HepG2 (cell line): ENCODE measurements at regions not wholly inside any gene's neighbourhood (a gene's known extent, or its start where the extent isn't known, plus 50 kb on each side); places are given as distances from the start of the nearest gene placed in this dataset.

Experiments used
- ATAC-seq: fragments of 200-7000 bp; cut with Tn5 transposase; 3 replicates; pipeline ENCODE4 v1.9.1; 2020; ENCODE audit warnings: mild to moderate bottlenecking, moderate library complexity
- BruUV-seq: library from RNA; stranded (reverse); fragments of 400-500 nt; replicated peaks from 2 replicates; lab custom pipeline; 2021; lab: Mats Ljungman, UMichigan
- CTCF ChIA-PET: fragments of 300-600 bp; formaldehyde crosslinking; extraction: SDS; loops from one replicate; lab custom pipeline; 2021; ENCODE audit warnings: low total read pairs, inconsistent platforms, low intra/inter-chr PET ratio; lab: Yijun Ruan, JAX
- POLR2A ChIA-PET: fragments of 350-600 bp; sonication (Branson Sonifier 250); formaldehyde crosslinking; loops from one replicate; lab custom pipeline; 2020; ENCODE audit warnings: antibody characterized with exemption, inconsistent platforms; lab: Yijun Ruan, JAX
- DNase-seq: peaks from one replicate; pipeline ENCODE4 v3.0.0-alpha.2; 2015; ENCODE audit warnings: low spot score
- FAIRE-seq: peaks from 3 replicates; lab custom pipeline; 2011; peaks lifted over from hg19 to GRCh38; lab: Jason Lieb, UNC
- H2AFZ ChIP-seq: one replicate; pipeline ENCODE4 v1.6.1; 2011; ENCODE audit warnings: low read length, inconsistent platforms
- H3K27ac ChIP-seq: fragments of 300-600 bp; 3 replicates; pipeline ENCODE4 v1.8.0; 2011; ENCODE audit warnings: mixed run types, mild to moderate bottlenecking, mixed read lengths, low read length, inconsistent platforms; ENCODE audit not compliant: insufficient read depth; ENCODE audit errors: extremely low read length
- H3K27me3 ChIP-seq, 2 experiments: fragments of 200-600 bp in 1 of 2; 2 replicates in 1 of 2; 3 replicates in 1 of 2; pipeline versions ENCODE4 v1.6.0 to v1.8.0; 2011; ENCODE audit warnings: low read length in 2 of 2, mild to moderate bottlenecking in 2 of 2, moderate library complexity in 2 of 2, inconsistent platforms in 1 of 2; ENCODE audit not compliant: insufficient read depth in 2 of 2, control insufficient read depth in 1 of 2
- H3K36me3 ChIP-seq, 2 experiments: fragments of 200-600 bp in 1 of 2; replicated peaks in 1 of 2; 2 replicates in 1 of 2; 3 replicates in 1 of 2; pipeline versions ENCODE4 v1.5.1 to v1.8.0; 2011; ENCODE audit warnings: low read length in 2 of 2, inconsistent platforms in 1 of 2; ENCODE audit not compliant: insufficient read depth in 2 of 2, control insufficient read depth in 1 of 2
- H3K4me1 ChIP-seq: 2 replicates; pipeline ENCODE4 v1.5.1; 2012; ENCODE audit warnings: low read length, inconsistent platforms; ENCODE audit not compliant: insufficient read depth
- H3K4me2 ChIP-seq: 2 replicates; pipeline ENCODE4 v1.6.0; 2011; ENCODE audit warnings: low read depth, low read length, inconsistent platforms
- H3K4me3 ChIP-seq, 3 experiments: fragments of 200-600 bp in 1 of 3; sonication (generic), shearing (Covaris generic) in 1 of 3; replicated peaks in 1 of 3; 2 replicates each; pipeline ENCODE4 v1.5.1; 2011 to 2016; ENCODE audit warnings: low read length in 3 of 3, inconsistent platforms in 2 of 3, low read depth in 2 of 3, mild to moderate bottlenecking in 2 of 3, control low read depth in 1 of 3, mixed read lengths in 1 of 3; ENCODE audit not compliant: insufficient read depth in 1 of 3
- H3K79me2 ChIP-seq: one replicate; pipeline ENCODE4 v1.6.1; 2011; ENCODE audit warnings: low read length, inconsistent platforms; ENCODE audit not compliant: insufficient read depth
- H3K9ac ChIP-seq: 2 replicates; pipeline ENCODE4 v1.6.0; 2011; ENCODE audit warnings: mild to moderate bottlenecking, low read depth, low read length, inconsistent platforms; ENCODE audit not compliant: insufficient read depth
- H3K9me3 ChIP-seq: 2 replicates; pipeline ENCODE4 v1.5.1; 2012; ENCODE audit warnings: mild to moderate bottlenecking, low read length
- H4K20me1 ChIP-seq: 2 replicates; pipeline ENCODE4 v1.6.0; 2011; ENCODE audit warnings: inconsistent platforms, mild to moderate bottlenecking, low read length, moderate library complexity; ENCODE audit not compliant: insufficient read depth
- ARNT2 ChIP-seq: sonication (generic); formaldehyde crosslinking; IDR thresholded peaks from 2 replicates; pipeline ENCODE4 v1.8.0; 2022; ENCODE audit warnings: mild to moderate bottlenecking, low read depth, missing genetic modification reagents, moderate library complexity
- MATR3 ChIP-seq: sonication (generic); formaldehyde crosslinking; IDR thresholded peaks from 2 replicates; pipeline ENCODE4 v1.4.0; 2020; ENCODE audit warnings: missing genetic modification reagents
- NFAT5 ChIP-seq: sonication (generic); formaldehyde crosslinking; IDR thresholded peaks from 2 replicates; pipeline ENCODE4 v1.4.0; 2020; ENCODE audit warnings: missing genetic modification reagents
- NFATC3 ChIP-seq: sonication (generic); formaldehyde crosslinking; IDR thresholded peaks from 2 replicates; pipeline ENCODE4 v1.5.1; 2020; ENCODE audit warnings: mild to moderate bottlenecking, missing genetic modification reagents
- RFX3 ChIP-seq: IDR thresholded peaks from 2 replicates; pipeline ENCODE4 v1.6.1; 2016; ENCODE audit warnings: missing biosample characterization, missing genetic modification reagents
- SOX6 ChIP-seq, 2 experiments: fragments of 450-650 bp in 1 of 2; sonication (generic) in 1 of 2; formaldehyde crosslinking in 1 of 2; IDR thresholded peaks; 2 replicates each; pipeline versions ENCODE4 v1.4.0 to v1.6.1; 2017 to 2020; ENCODE audit warnings: antibody characterized with exemption in 1 of 2, mild to moderate bottlenecking in 1 of 2, missing genetic modification reagents in 1 of 2
- STAG1 ChIP-seq: sonication (generic); formaldehyde crosslinking; IDR thresholded peaks from 2 replicates; pipeline ENCODE4 v1.4.0; 2020; ENCODE audit warnings: missing genetic modification reagents
- ZFP91 ChIP-seq: sonication (generic); formaldehyde crosslinking; IDR thresholded peaks from 2 replicates; pipeline ENCODE4 v1.9.0; 2022; ENCODE audit warnings: missing genetic modification reagents, mild to moderate bottlenecking, borderline replicate concordance
- ZFYVE20 ChIP-seq: sonication (generic); formaldehyde crosslinking; IDR thresholded peaks from 2 replicates; pipeline ENCODE4 v1.8.0; 2023; ENCODE audit warnings: low read depth, mild to moderate bottlenecking, moderate library complexity, missing genetic modification reagents, borderline replicate concordance
- ZNF672 ChIP-seq: sonication (generic); formaldehyde crosslinking; IDR thresholded peaks from 2 replicates; pipeline ENCODE4 v1.8.1; 2022; ENCODE audit warnings: missing genetic modification reagents
- ZNF737 ChIP-seq: sonication (generic); formaldehyde crosslinking; IDR thresholded peaks from 2 replicates; pipeline ENCODE4 v1.5.0; 2020; ENCODE audit warnings: missing genetic modification reagents, mild to moderate bottlenecking, borderline replicate concordance
- WGBS: methylation state at CpG from one replicate; pipeline ENCODE4 v1.1.6; 2017; ENCODE audit warnings: low lambda C conversion rate; 5-methylcytosine and 5-hydroxymethylcytosine counted together
- in situ Hi-C: cut with HindIII; loops from 2 replicates; pipeline ENCODE4 v1.10.0; 2017; ENCODE audit warnings: low pct_unique_long_range_greater_than_20kb; ENCODE audit not compliant: extremely low pct_ligation_motif_present
- intact Hi-C: fragments of 100-400 bp; cut with micrococcal nuclease; formaldehyde crosslinking; loops from one replicate; pipeline ENCODE4 v1.10.0; 2022; ENCODE audit not compliant: unreplicated experiment

- TF ChIP-seq ZFP91, result no peak
- TF ChIP-seq, all 625 proteins: peak for 0
Observed at GRCh38 chr4:110977554-110977953, 354.7 kb upstream of the PITX2 start (continued).

GRCh38 chr4:110978761-110979160 is 355.9 kb upstream of the PITX2 start:
- BruUV-seq, result no TSS peak
- no peaks in the 10 kb centered on the region for H3K27me3 ChIP-seq
- no peak overlapping the region for H2AFZ ChIP-seq
- no peak overlapping the region for H3K9ac ChIP-seq
- WGBS, result 2% methylated on average over 2 of the region's 2 CpGs
- no peak overlapping the region for H3K27ac ChIP-seq
- no peak overlapping the region for H3K4me3 ChIP-seq
- no peaks in the 10 kb centered on the region for H3K79me2 ChIP-seq
- no peaks in the 10 kb centered on the region for H3K9me3 ChIP-seq
- ChIA-PET CTCF (no interaction called here), POLR2A (no interaction called here)
- H3K4me2 ChIP-seq, result no peak overlapping the region
- ATAC-seq (no peak), FAIRE-seq (no peak), DNase-seq (no peak)
- TF ChIP-seq RFX3 (CRISPR knock-in tag) (no peak), SOX6 (IDR thresholded peaks at IDR 0.05) (no peak), SOX6 (CRISPR knock-in tag; IDR thresholded peaks at IDR 0.05) (no peak)
- in situ Hi-C loops, result no loop called here
- no peaks in the 10 kb centered on the region for H3K4me1 ChIP-seq
- H4K20me1 ChIP-seq, result no peaks in the 10 kb centered on the region
- no peaks in the 10 kb centered on the region for H3K36me3 ChIP-seq
- intact Hi-C loops, result no loop called here

- WGBS, result 3% methylated on average over 1 of the region's 1 CpG
- in situ Hi-C loops (no loop called here), intact Hi-C loops (no loop called here)
- FAIRE-seq (no peak), ATAC-seq (no peak), DNase-seq (no peak)
- no peaks in the 10 kb centered on the region for H3K9me3 ChIP-seq
- H3K27ac ChIP-seq, result no peak overlapping the region
- POLR2A ChIA-PET, result no interaction called here
- no peak overlapping the region for H3K4me2 ChIP-seq
- BruUV-seq, result no TSS peak
- no peaks in the 10 kb centered on the region for H3K4me1 ChIP-seq
- no peaks in the 10 kb centered on the region for H4K20me1 ChIP-seq
- H3K9ac ChIP-seq, result no peak overlapping the region
- H3K36me3 ChIP-seq, result no peaks in the 10 kb centered on the region; a peak in 1 of 5 replicates
- no peaks in the 10 kb centered on the region for H3K27me3 ChIP-seq
- H3K79me2 ChIP-seq, result no peaks in the 10 kb centered on the region
- no peak overlapping the region for H2AFZ ChIP-seq
- CTCF ChIA-PET, result no interaction called here
- no peak overlapping the region for H3K4me3 ChIP-seq
- TF ChIP-seq NFAT5 (CRISPR knock-in tag) (no peak), ARNT2 (no peak), ZFYVE20 (CRISPR knock-in tag) (no peak), MATR3 (CRISPR knock-in tag) (no peak), NFATC3 (CRISPR knock-in tag) (no peak), ZNF672 (CRISPR knock-in tag) (no peak), STAG1 (CRISPR knock-in tag) (no peak), ZNF737 (CRISPR knock-in tag) (no peak)
Observed at GRCh38 chr4:110982486-110982885, 359.6 kb upstream of the PITX2 start.
